ENCODE measurements at regions not wholly inside any gene's neighbourhood (a gene's known extent, or its start where the extent isn't known, plus 50 kb on each side); places are given as distances from the start of the nearest gene placed in this dataset.

DNA sequence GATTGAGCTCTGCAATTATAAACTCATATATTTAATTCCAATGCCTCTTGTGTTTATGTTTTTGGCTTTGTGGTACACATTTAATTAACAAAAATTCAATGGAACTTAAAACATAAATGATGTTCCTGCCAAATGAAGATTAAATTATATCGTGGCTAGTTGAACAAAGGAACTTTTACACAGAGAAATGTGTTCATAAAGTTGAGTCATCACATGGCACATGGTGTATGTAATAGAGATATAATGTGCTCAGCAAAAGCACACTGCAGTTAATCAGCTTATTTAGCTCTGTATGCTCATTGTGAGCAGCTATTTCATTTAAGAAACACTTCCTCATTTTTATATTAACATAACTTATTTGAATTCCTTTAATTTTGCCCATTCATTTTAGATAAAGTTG is 1295.6 kb upstream of the CITED2 start:
- no peak overlapping the region for H3K27ac ChIP-seq (ENCODE audit: poor library complexity, severe bottlenecking)
- H3K36me3 ChIP-seq (ENCODE audit: low read depth): no peaks in the 10 kb centered on the region
- peaks cover 2% of the 10 kb centered on the region for H3K9me3 ChIP-seq (ENCODE audit: severe bottlenecking)
- no peaks in the 10 kb centered on the region for H3K4me1 ChIP-seq (ENCODE audit: insufficient read depth, poor library complexity, severe bottlenecking)
- no peak for ATAC-seq (ENCODE audit: low read depth)
- TF ChIP-seq CTCF (IDR thresholded peaks at IDR 0.05; ENCODE audit: poor library complexity, severe bottlenecking): no peak
- DNase-seq (ENCODE audit: low spot score): no peak
- H3K4me3 ChIP-seq (ENCODE audit: severe bottlenecking): no peak overlapping the region
- H3K27me3 ChIP-seq (ENCODE audit: insufficient read depth, poor library complexity, severe bottlenecking): no peaks in the 10 kb centered on the region

- Histone ChIP-seq H3K27ac (ENCODE audit: poor library complexity, severe bottlenecking) (no peak overlapping the region), H3K27me3 (ENCODE audit: insufficient read depth, poor library complexity, severe bottlenecking) (no peaks in the 10 kb centered on the region), H3K36me3 (ENCODE audit: low read depth) (no peaks in the 10 kb centered on the region), H3K9me3 (ENCODE audit: severe bottlenecking) (peaks cover 2% of the 10 kb centered on the region), H3K4me1 (ENCODE audit: insufficient read depth, poor library complexity, severe bottlenecking) (no peaks in the 10 kb centered on the region), H3K4me3 (ENCODE audit: severe bottlenecking) (no peak overlapping the region)
- no peak for ATAC-seq (ENCODE audit: low read depth)
- DNase-seq (ENCODE audit: low spot score): no peak
- no peak for TF ChIP-seq CTCF (IDR thresholded peaks at IDR 0.05; ENCODE audit: poor library complexity, severe bottlenecking)
These were observed 1294.9 kb upstream of the CITED2 start for GRCh38 chr6:140669321-140669720.

DNA sequence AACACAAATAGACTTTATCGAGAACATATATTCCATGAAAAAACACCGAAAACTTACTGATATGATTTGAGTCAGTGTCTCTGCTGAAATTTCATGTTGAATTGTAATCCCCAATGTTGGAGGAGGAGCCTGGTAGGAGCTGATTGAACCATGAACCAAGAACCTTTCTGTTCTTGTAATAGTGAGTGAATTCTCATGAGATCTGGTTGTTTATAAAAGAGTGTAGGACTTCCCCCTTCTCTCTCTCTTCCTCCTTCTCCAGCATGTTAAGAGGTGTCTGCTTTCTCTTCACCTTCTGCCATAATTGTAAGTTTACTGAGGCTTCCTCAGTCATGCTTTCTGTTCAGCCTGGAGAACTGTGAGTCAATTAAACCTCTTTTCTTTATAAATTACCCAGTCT is 1289.3 kb upstream of the CITED2 start:
- Histone ChIP-seq H3K4me3 (ENCODE audit: severe bottlenecking) (no peak overlapping the region), H3K27ac (ENCODE audit: poor library complexity, severe bottlenecking) (no peak overlapping the region), H3K9me3 (ENCODE audit: severe bottlenecking) (peaks cover 2% of the 10 kb centered on the region), H3K4me1 (ENCODE audit: insufficient read depth, poor library complexity, severe bottlenecking) (no peaks in the 10 kb centered on the region), H3K36me3 (ENCODE audit: low read depth) (no peaks in the 10 kb centered on the region), H3K27me3 (ENCODE audit: insufficient read depth, poor library complexity, severe bottlenecking) (no peaks in the 10 kb centered on the region)
- DNase-seq (ENCODE audit: low spot score) (no peak), ATAC-seq (ENCODE audit: low read depth) (no peak)
- TF ChIP-seq CTCF (IDR thresholded peaks at IDR 0.05; ENCODE audit: poor library complexity, severe bottlenecking): no peak

GRCh38 chr6:140663094-140663493 is 1288.6 kb upstream of the CITED2 start:
- no peak for DNase-seq (ENCODE audit: low spot score)
- no peak for TF ChIP-seq CTCF (IDR thresholded peaks at IDR 0.05; ENCODE audit: poor library complexity, severe bottlenecking)
- Histone ChIP-seq H3K4me1 (ENCODE audit: insufficient read depth, poor library complexity, severe bottlenecking) (no peaks in the 10 kb centered on the region), H3K36me3 (ENCODE audit: low read depth) (no peaks in the 10 kb centered on the region), H3K27ac (ENCODE audit: poor library complexity, severe bottlenecking) (no peak overlapping the region), H3K9me3 (ENCODE audit: severe bottlenecking) (peaks cover 2% of the 10 kb centered on the region), H3K27me3 (ENCODE audit: insufficient read depth, poor library complexity, severe bottlenecking) (no peaks in the 10 kb centered on the region), H3K4me3 (ENCODE audit: severe bottlenecking) (no peak overlapping the region)
- no peak for ATAC-seq (ENCODE audit: low read depth)

DNA sequence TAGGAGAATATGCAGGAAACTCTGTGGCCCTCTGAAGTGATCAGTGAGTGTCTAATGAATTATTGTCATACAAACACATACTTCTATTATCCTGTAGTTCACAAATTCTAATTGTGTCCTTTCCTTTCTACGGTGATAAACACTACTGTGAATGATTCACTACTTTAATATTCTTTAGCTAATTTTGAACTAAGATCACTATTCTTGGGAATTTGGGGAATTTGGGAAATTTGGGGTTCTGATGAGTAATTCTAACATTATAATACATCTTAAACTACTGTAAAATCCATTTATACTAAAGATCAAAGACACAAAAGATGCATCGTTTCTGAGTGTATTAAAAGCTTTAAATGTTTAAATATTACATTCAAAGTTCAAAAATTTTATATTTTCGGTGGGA is 1287.2 kb upstream of the CITED2 start:
- Histone ChIP-seq H3K36me3 (ENCODE audit: low read depth) (no peaks in the 10 kb centered on the region), H3K27me3 (ENCODE audit: insufficient read depth, poor library complexity, severe bottlenecking) (no peaks in the 10 kb centered on the region), H3K27ac (ENCODE audit: poor library complexity, severe bottlenecking) (no peak overlapping the region), H3K9me3 (ENCODE audit: severe bottlenecking) (no peaks in the 10 kb centered on the region), H3K4me3 (ENCODE audit: severe bottlenecking) (no peak overlapping the region), H3K4me1 (ENCODE audit: insufficient read depth, poor library complexity, severe bottlenecking) (no peaks in the 10 kb centered on the region)
- no peak for ATAC-seq (ENCODE audit: low read depth)
- no peak for DNase-seq (ENCODE audit: low spot score)
- no peak for TF ChIP-seq CTCF (IDR thresholded peaks at IDR 0.05; ENCODE audit: poor library complexity, severe bottlenecking)

Data from RWPE2 (cell line).